NCI-H446 (cell line): ENCODE measurements at regions not wholly inside any gene's neighbourhood (a gene's known extent, or its start where the extent isn't known, plus 50 kb on each side); places are given as distances from the start of the nearest gene placed in this dataset.

Experiments
- DNase-seq, 2 experiments: peaks; one replicate each; lab custom pipeline; 2025; lab: John Stamatoyannopoulos, UW

DNA sequence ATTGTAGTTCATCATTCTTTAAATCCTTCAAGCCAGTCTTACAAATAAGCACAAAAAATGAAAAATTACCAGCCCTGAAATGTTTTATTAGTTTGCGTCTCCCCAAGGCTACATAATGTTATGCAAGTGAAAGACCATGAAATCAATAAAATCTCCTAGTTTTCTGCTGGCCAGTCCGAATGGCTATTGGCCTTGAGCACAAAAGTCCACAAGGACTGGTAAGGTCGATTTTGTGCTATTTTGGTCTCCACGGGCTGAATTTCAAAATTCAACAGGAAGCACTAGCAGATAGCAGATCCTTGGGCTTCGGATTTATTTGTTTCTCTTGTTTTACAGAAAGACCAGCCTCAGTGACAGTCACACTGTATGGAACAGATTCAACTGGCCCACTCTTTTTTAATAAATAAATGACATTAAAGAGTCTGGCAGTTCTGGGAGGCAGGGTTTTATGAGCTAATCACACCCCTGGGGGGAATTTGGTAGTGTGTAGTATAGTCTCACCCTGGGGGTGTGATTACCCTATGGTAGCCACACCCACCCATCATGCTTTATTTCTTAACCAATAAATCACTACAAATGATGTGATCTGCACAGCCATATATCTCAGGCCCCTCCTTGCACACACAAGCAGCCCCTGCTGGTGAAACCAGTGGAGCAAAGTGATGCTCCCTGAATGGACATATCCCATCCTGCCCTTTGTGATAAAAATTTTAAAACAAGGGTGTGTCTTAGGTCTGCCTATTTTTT lies 51.1 kb upstream of the TMEM33 start:
- no peak for DNase-seq

DNA sequence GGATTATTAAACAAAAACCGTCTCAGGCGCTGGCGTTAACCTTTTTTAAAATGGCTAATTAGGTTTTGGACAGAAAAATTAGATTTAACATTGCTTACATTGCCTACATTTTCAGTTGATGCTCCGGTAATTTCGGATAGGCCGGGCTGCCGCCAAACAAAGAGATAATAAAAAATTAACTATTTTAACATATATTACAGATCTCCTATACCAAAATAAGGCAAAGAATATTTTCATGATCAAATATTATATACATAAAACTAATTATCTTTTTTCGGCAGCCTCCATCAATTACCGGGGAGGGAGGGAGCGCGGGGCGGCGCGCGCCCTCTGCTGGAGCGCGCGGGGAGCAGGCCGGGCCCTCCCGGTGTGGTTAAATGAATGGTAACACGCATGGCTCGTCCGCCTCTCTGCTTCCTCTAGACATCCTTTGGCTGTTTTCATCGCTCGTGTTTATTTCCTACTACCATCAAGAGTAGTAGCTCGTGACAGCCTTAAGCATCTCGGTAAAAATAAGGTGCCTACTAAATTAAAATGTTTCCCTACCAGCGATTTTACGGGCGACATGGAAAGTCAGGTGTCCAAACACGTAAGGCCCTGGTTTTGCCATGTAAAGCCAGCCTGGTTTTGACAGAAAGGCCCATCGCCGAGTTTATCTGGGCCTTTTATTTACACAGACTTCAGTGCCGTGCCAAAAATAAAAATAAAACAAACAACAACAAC lies 52.4 kb upstream of the TMEM33 start:
- DNase-seq, result peak in 1 of 2 experiments; percentile 33

DNA sequence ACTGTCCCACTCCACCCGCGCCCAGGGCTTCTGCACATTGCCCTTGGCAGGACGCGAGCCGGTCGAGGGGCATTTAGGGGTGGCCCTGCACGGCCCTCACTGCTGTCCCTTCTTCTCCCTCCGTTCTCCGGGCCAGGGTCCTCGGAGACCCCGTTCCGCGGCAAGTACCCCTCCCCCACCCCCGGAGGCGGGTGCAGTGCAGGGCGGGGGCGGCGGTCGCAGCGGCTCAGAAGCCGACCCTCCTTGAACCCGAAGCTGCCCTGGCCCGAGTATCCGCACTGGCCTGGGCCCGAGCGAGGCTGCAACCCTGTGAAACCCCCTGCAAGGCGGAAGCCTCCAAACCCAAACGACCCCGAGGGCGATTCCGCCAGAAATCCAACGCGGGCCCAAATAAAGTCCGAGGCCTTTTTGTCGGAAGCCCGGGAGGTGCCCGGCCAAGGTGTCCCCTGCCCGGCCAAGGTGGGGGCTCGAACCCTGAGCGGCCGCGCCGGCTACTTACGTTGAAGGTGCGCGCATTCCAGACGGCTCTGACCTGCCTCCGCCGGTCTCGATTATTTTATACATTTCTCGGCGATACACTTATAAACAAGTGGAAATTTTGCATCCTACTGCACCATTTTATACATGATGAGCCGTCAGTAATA lies 53.1 kb upstream of the TMEM33 start:
- no peak for DNase-seq

DNA sequence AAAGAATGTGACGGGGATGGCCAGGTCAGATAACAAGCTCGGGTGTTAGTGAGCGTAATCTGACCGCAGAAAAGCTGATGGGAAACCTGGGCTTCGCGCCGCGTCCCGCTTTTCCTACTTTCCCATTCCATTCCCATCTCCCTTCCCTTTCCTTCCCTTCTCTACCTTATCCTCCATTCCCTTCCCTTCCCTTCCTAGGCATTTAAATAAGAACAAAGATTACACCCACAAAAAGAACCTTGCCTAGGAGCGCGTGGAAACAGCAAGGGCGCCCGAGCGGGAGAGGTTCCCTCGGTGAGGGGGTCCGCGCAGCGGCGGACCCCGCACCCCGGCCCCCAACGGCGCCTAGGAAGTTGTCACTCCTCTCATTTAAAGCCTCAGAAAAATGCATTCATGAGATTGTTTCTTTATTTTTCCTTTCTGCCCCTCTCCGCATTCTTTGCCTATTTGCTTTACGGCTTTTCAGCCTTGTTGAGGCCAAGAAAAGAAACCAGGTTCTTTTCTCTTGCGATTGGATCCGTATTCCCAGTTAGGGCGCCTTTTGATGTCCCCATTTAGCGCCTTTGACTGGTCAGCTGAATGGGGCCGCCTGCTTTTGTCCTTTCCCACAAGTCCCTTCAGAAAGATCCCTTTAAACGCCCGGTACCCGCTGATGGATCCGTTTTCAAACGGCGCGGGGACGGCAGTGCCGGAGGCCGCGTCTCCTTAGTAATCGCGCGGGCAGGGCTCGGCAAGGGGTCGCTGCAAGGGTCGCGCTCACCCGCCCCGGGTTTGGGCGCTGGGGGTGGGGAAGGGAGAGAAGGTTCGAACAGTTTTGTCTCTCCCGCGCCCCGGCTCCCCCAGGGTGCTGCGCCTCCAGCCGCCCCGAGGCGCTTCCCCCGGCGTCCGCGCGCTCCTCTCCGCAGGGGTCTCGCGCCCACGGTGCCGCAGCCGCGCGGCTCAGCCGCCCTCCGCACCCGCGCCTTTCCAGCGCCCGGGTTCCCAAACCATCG lies 54.1 kb upstream of the TMEM33 start:
- DNase-seq, result no peak

DNA sequence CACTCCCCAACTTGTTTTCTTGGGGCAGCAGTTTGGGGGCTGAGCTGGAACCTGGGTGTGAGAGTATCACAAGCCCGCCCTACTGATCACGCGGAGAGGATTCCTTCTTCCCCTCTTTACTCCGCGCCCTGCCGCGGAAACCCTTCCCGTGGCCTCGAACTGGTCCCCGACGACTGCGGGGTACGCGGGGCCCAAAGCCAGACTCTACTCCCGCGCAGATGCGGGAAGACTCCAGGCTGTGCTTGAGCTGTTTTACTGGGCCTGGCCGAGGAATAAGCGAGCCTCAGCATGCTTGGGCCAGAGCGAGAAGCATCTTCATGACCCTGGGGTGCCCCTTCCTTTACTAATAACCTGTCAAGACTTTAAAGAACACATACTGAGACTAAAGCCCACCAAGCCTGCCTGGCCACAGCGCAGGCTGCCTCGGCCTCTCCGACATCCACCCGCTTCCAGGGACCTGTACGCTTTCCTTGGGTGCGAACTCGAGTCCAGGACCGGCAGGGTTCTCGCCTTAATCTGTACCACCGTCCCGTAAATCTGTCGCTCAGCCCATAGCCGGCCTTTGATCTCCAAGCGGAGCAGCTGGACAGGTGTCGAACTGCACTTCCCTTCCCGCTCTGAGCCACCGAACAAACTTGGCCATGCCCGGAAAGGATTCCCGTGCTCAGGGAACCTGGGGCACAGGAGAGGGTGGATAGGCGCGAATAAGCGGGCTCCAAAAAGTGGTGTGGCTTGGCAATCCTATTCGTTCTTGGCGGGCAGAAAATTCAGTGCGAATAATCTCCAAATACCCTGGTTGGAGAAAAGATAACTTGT lies 55.0 kb upstream of the TMEM33 start:
- no peak for DNase-seq

DNA sequence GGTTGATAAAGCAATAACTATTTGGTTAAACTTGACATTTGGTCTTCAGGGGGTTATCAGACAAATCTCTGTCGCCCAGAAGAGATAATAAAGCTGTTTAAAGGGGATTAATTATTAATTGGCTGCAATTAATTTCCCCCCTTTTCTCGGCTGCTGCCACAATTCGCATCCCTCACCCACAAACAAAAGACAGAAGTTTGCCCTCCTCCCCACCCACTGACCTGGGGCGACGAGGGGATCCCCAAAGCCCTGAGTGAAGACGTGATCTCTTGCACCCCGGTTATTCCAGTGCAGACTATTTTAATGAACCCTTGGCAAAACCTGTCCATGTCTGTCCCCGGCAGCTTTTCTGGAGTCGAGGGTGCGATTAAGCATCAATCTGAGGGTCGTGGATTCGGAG lies 55.7 kb upstream of the TMEM33 start:
- no peak for DNase-seq

DNA sequence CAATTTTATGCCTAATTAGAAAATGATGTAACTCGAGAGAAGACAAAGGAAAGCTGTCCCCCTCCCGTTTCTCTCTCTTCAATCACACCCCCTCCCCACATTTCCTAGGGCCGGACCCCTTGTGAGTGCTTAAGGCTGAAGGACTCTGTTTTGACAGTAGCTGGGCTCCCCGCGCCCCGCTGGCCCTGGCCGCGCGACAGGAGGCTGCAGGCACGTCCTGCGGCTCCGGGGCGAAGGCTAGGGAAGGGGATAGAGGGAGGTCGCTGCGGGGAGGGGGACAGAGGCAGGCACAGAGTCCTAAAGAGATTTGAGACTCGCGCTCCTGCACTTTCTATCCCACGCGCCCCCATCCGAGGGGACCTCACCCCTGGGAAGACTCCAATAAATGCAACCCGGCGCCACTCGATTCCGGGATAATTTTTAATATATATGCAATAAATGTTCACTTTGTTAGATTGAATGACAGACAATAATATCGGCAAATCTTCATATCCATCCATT lies 56.2 kb upstream of the TMEM33 start:
- DNase-seq, result no peak

DNA sequence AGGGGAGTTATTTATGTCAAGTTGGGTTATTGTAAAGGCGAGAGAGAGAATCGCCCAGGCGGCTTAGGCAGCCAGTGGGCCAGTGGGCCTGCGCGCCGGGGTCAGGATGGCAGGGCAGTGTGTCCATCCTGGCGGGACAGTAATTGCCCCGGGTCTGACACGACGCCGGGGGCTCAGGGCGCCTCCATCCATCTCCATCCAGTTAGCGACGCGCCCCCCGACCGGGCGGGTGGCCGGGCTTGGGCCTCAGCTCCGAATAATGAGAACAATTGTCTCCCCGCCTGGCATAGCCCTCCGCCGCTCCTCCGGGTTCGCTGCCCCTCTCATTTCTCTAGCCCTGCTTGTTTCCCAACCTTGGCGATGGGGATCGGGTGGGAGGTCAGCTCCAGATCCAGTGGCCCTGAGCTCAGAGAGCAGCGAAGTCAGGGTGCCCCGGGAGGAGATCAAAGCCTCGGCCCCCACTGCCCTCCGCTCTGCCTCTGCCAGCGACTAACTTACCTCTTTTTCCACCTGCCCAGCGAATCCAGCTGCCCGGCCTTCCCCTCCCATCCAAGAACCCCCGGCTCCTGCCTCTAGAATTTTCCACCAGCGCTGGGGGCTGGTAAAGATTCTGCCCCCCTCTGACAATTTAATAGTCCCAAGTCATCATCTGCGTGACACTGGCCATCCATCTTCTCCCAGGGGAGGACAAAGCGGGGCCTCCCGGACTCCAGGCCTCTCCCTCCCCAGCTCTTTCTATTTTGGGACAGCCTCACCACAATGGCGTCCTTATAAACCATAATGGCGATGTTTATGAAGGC lies 56.9 kb upstream of the TMEM33 start:
- DNase-seq, result no peak

DNA sequence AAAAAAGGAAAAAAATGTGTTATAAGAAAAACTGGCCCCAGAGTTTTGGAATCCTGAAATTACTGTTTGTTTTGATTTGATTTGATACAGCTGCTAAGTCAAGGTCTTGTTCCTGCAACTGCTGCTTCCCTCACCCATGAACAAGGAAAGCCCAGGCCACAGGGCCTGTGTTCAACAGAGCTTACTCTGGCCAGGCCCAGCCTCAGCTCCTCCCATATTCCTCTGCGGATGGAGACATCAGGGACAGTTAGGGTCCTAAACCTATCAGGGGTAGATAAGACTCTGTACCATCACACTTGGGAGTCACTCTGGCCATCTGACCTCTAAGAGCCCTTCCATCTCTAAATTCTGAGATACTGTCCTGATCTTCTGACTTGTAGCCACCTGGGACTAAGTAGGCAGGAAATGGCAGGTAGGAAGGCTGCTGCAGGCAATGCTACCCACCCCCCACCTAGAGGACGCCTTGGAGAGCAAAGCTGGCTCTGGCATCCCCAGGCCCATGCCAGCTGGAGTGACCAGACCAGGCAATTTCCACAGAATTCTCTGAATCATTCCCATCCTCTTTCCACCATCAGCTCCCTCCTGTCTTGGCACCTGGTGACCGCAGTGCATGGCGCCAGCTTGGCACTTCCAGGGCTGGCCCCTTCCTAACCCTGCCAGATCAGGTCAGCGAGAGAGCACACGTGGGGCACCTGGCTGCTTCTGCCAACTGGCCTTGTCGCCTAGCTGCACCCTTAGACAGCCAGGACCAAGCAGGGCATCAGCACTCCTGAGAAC lies 58.0 kb upstream of the TMEM33 start:
- no peak for DNase-seq

DNA sequence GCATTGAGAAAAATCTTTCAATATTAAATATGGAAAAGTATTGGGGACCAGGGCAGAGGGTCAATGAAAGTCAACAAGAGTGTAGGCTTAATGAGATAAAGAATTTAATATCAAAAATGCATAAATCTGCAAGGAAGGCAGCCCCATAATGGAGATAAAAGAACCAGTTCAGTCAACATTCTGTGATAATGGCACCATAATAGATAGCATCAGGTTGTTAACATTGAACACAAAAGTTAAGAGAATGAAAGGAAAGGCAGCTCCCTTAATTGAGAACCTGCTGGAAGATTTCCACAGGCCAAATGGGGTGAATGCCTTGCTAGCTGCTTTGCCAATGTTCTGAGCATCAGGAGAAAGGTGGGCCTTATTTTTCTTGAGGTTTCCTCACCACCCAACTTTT lies 60.4 kb upstream of the TMEM33 start:
- DNase-seq, result no peak

DNA sequence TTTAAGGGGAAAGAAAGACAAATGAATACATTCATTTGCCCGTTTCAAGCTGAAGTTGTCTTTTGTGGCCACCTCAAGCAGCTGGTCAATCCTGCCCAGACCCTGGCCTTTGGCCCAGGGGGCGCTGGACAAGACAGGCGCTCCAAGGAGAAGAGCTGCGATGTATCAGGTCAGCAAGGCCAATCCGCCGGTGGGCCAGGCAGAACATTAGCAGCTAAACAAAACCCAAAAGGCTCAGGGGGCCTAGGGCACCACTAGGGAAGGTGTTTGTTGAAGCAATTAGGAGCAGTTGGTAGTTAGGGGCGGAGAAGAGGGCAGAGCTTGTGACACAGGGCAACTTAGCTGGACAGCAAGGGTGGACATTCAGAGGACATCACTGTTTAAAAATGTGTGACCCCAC lies 60.8 kb upstream of the TMEM33 start:
- DNase-seq, result no peak

DNA sequence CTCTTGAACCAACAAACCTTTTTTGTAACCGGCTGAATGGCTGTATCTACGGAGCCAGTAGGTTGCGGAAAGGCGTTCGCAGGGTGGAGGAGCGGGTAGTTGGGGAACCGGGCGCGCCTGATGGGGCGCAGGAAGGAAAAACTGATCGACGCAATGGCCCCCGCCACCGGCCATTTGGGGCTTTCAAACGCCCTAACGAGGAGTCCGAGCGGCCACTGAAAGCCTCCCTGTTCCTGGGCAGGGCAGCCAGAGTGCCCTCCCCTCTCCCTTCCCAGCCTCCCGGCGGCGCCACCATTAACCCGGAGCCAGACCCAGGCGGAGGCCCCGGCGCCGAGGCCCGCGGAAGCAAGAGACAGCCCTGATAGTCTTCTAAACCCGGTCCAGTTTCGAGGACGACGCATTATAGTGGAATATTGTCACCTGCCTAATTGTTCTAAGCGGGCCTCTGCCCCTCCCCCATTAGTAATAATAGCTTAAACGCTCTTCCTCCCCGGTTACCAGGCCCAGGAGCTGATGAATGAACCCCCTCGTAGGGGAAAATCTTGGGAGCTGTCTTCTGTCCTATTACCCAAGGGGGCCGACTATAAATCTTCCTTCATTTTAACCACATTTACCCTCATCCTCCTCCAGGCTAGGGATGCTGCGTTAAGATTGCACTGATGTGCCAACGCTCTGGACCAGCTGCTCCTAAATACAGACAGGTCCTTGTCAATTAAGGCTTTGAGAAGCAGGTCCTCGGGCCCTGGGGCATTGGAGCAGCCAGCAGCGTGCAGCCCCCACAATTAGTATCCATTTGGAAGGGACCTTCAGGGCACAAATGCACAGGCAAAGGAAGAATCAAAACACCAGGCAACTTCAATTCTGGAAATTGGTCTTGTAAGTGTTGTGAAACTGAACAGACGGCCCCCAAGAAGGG lies 61.6 kb upstream of the TMEM33 start:
- no peak for DNase-seq

DNA sequence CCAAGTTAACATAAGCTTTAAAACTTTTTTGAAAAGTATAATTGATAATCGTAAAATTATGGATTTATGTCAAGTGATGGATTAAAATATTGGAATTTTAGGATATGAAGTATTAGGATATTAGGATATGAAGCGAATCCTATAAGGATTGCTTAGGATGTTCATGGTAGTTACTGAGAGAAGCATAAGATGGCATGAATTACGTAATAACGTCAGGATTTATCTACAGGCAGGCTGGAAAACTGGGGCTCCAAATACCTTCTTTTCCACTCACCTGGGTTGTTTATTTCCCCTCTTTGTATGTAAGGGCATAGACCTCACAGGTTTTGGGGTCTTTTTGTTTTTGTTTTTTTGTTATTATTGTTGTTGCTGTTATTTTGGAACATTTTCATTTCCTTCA lies 65.2 kb upstream of the TMEM33 start:
- no peak for DNase-seq

DNA sequence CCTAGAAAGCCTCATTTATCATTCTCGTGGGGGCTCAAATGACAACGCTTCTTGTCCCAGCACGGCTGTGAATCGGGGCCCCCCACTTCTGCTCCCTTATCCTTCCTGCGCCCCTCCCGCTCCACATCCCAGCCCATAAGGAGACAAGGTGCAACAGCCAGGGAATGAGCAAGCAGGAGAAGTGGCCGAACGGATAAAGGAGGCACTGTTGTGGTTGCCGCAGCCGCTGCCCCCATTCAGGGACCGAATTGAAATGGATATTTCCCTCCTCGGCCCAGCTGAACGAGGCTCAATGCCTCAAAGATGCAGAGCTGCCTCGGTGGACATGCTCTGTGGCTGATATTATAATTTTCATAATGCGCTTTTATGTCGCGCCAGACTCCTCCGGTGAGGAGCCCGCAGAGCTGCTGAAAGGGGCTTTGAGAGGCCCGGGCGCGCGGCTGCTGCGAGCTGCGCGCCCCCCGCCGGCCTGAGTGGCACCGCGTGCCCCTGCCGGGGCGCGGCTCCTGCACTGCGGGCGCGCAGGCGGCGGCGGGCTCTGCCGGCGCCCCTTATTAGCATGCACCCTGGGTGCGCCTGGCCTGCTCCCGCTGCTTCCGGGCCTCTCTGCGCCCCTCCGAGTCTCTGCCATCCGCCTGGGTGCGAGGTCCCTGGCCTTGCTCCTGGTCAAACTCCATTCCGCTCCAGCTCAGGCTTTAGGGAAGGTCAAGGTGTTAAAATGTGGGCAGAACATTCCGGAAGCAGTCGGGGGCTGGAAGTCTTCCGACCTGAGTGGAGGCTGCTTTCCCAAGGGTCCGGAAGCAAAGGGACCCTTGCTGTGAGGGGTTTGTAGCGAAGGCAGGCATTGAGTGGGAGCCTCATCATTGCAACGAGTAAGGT lies 68.2 kb upstream of the TMEM33 start:
- DNase-seq, result no peak

DNA sequence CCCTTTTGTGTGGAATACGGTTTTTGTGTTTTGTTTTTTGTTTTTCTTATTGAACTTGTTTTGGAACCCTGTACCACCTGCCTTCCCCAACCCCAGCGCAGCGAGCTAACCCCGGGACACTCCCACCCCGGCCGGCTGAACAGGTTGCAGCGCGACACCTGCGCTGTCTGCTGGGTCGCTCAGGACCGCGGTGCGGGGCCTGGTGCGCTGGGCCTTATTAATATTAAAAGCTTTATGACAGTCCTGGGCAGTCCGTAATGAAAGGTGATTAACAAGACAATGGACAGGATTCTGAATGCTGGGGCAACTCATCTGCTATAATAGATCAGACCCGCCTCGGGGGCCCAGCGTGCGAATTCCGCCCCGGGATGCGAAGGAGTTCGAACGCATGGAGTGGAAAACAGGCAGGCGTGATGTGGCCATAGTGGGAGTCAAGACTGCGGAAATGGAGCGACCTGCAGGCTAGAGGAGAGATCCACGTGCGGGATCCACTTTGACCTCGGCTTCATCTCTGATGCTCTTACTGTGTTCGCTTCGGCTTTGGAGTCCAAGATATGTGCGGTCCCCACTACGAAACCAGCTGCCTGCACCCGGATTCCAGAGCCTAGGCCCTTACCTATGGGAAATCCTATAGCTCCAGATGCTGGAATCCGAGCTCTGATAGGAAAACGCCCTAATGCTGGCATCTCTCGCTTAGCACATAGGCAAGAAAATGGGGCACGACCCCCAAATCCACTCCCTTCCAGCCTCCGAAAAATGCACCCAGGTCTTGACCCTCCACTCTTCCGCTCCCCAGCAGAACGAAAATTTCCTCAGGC lies 69.0 kb upstream of the TMEM33 start:
- DNase-seq, result no peak

DNA sequence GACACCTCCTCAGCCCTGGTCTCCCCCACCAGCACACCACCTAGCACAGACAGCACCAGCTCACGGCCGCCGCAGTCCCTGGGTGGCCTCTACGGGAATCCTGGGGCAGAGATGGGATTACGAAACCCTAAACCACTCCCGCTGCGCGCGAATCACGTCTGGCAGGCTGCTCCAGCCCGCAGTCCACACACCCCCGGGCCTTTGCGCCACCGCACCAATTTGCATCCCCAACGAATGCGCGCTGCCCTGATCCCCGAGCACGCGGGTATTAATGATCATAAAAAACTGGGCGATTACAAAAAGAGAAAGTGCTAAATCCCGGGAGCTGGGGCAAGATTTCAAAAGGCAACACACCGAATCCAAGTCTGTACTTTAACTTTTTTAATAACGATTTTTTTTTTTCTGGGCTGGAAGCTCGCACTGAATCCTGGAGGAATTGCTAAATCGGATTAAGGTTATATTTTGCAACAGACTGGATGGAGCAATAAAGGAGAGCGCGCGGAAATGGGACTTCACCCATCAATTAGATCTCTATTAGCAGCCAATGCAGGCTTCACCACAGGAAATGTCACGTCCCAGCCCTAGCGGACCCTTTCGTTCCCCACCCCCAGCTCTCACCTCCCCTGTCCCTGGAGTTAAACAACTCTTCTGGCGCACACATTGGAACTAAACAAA lies 69.8 kb upstream of the TMEM33 start:
- DNase-seq, result no peak
